ENCODE measurements at regions not wholly inside any gene's neighbourhood (a gene's known extent, or its start where the extent isn't known, plus 50 kb on each side); places are given as distances from the start of the nearest gene placed in this dataset.

DNA sequence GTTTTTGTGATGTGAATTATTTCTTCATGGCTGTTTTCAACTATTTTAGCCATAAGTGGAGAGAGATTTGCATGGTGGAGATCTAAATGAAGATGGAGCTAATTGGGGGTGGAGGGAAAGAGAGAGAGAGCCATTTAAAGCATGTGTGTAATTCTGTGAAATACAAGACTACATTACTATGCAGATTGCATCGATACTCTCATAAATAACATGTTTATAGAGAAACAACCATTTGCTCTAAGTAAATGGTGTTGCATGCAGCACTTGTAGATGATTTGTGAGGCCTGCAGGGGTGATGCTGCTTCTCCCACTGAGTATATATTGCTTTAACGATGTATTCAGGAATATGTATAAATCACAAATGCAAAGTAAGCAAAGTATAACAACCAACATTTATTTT is 270.2 kb upstream of the RIOK2 start:
- CTCF ChIA-PET: no interaction called here
- no peaks in the 10 kb centered on the region for H3K27me3 ChIP-seq (ENCODE audit: control insufficient read depth, insufficient read depth, low read length)
- intact Hi-C loops (cut with micrococcal nuclease; ENCODE audit: unreplicated experiment) (no loop called here), in situ Hi-C loops (cut with HindIII; ENCODE audit: low pct_unique_long_range_greater_than_20kb, low sequenced_read_pairs) (no loop called here)
- no peaks in the 10 kb centered on the region for H3K36me3 ChIP-seq (ENCODE audit: control insufficient read depth, insufficient read depth, low read length)
- H3K4me1 ChIP-seq (ENCODE audit: control insufficient read depth, insufficient read depth, low read length): no peaks in the 10 kb centered on the region
- H3K4me3 ChIP-seq (ENCODE audit: low read depth in 2 of 2, low read length in 2 of 2): no peak overlapping the region
- no TSS peak for BruUV-seq (replicated peaks)
- DNase-seq (ENCODE audit: low read depth, low spot score) (no peak), ATAC-seq (no peak)
- H3K9me3 ChIP-seq (ENCODE audit: control insufficient read depth, insufficient read depth, low read depth, low read length): no peaks in the 10 kb centered on the region
- TF ChIP-seq POLR2AphosphoS5 (IDR thresholded peaks at IDR 0.05; ENCODE audit: low read depth, low read length) (no peak), TCF7L2 (IDR thresholded peaks at IDR 0.05; ENCODE audit: low read depth, low read length) (no peak), REST (IDR thresholded peaks at IDR 0.05; ENCODE audit: insufficient read depth in 1 of 2, low read depth in 2 of 2, low read length in 1 of 2) (no peak), SIN3A (IDR thresholded peaks at IDR 0.05; ENCODE audit: borderline replicate concordance, insufficient read depth, low read depth, low read length) (no peak)
- TF ChIP-seq, protein P1, sequence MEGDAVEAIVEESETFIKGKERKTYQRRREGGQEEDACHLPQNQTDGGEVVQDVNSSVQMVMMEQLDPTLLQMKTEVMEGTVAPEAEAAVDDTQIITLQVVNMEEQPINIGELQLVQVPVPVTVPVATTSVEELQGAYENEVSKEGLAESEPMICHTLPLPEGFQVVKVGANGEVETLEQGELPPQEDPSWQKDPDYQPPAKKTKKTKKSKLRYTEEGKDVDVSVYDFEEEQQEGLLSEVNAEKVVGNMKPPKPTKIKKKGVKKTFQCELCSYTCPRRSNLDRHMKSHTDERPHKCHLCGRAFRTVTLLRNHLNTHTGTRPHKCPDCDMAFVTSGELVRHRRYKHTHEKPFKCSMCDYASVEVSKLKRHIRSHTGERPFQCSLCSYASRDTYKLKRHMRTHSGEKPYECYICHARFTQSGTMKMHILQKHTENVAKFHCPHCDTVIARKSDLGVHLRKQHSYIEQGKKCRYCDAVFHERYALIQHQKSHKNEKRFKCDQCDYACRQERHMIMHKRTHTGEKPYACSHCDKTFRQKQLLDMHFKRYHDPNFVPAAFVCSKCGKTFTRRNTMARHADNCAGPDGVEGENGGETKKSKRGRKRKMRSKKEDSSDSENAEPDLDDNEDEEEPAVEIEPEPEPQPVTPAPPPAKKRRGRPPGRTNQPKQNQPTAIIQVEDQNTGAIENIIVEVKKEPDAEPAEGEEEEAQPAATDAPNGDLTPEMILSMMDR (IDR thresholded peaks at IDR 0.05): no peak
- H3K27ac ChIP-seq (ENCODE audit: low read length): no peak overlapping the region
- POLR2A ChIA-PET: no interaction called here

GRCh38 chr5:97454015-97454414 is 271.0 kb upstream of the RIOK2 start:
- no peak overlapping the region for H3K27ac ChIP-seq (ENCODE audit: low read length)
- TF ChIP-seq REST (IDR thresholded peaks at IDR 0.05; ENCODE audit: insufficient read depth in 1 of 2, low read depth in 2 of 2, low read length in 1 of 2): no peak
- TF ChIP-seq, protein P1 (IDR thresholded peaks at IDR 0.05): no peak
- TF ChIP-seq SIN3A (IDR thresholded peaks at IDR 0.05; ENCODE audit: borderline replicate concordance, insufficient read depth, low read depth, low read length): no peak
- no peak for TF ChIP-seq TCF7L2 (IDR thresholded peaks at IDR 0.05; ENCODE audit: low read depth, low read length)
- CTCF ChIA-PET: no interaction called here

More at GRCh38 chr5:97454015-97454414, 271.0 kb upstream of the RIOK2 start:
- Histone ChIP-seq H3K36me3 (ENCODE audit: control insufficient read depth, insufficient read depth, low read length) (no peaks in the 10 kb centered on the region), H3K9me3 (ENCODE audit: control insufficient read depth, insufficient read depth, low read depth, low read length) (no peaks in the 10 kb centered on the region), H3K4me1 (ENCODE audit: control insufficient read depth, insufficient read depth, low read length) (no peaks in the 10 kb centered on the region), H3K27me3 (ENCODE audit: control insufficient read depth, insufficient read depth, low read length) (no peaks in the 10 kb centered on the region), H3K4me3 (ENCODE audit: low read depth in 2 of 2, low read length in 2 of 2) (no peak overlapping the region)
- BruUV-seq (replicated peaks): no TSS peak
- intact Hi-C loops (cut with micrococcal nuclease; ENCODE audit: unreplicated experiment) (no loop called here), in situ Hi-C loops (cut with HindIII; ENCODE audit: low pct_unique_long_range_greater_than_20kb, low sequenced_read_pairs) (no loop called here)
- ATAC-seq: no peak
- no peak for DNase-seq (ENCODE audit: low read depth, low spot score)
- POLR2A ChIA-PET: no interaction called here
